K562 (cell line): ENCODE measurements at regions not wholly inside any gene's neighbourhood (a gene's known extent, or its start where the extent isn't known, plus 50 kb on each side); places are given as distances from the start of the nearest gene placed in this dataset.

Source experiments
- ATAC-seq: fragments of 200-7000 bp; cut with Tn5 transposase; 3 replicates; pipeline ENCODE4 v1.9.1; 2020; ENCODE audit warnings: moderate library complexity
- BruUV-seq: library from RNA; stranded (reverse); fragments of 400-500 nt; replicated peaks from 2 replicates; lab custom pipeline; 2021; lab: Mats Ljungman, UMichigan
- CTCF ChIA-PET: fragments of 300-600 bp; formaldehyde crosslinking; extraction: SDS; loops from one replicate; lab custom pipeline; 2021; ENCODE audit warnings: low intra/inter-chr PET ratio; lab: Yijun Ruan, JAX
- POLR2A ChIA-PET: fragments of 300-600, 350-650 bp; sonication (Branson Sonifier 250); formaldehyde crosslinking; extraction: SDS; loops from one replicate; lab custom pipeline; 2021; ENCODE audit warnings: antibody characterized with exemption, inconsistent platforms; lab: Yijun Ruan, JAX
- DNase-seq, 4 experiments: peaks; one replicate each; pipeline versions ENCODE4 v3.0.0 to v3.0.0-alpha.2; 2011 to 2018; ENCODE audit warnings: low spot score in 3 of 4, mixed read lengths in 3 of 4; ENCODE audit errors: extremely low read depth in 1 of 4
- FAIRE-seq: peaks from 2 replicates; lab custom pipeline; 2011; peaks lifted over from hg19 to GRCh38; lab: Jason Lieb, UNC
- H2AFZ ChIP-seq: 2 replicates; pipeline ENCODE4 v1.6.0; 2011; ENCODE audit warnings: low read depth, low read length, control low read depth, inconsistent platforms
- H3K27ac ChIP-seq: fragments of 200-600 bp; 3 replicates; pipeline ENCODE4 v1.8.0; 2011; ENCODE audit warnings: low read depth, mild to moderate bottlenecking, control low read depth, inconsistent platforms, low read length, moderate library complexity, mixed read lengths; ENCODE audit errors: extremely low read depth
- H3K27me3 ChIP-seq, 2 experiments: fragments of 300-600 bp in 1 of 2; 2 replicates in 1 of 2; 3 replicates in 1 of 2; pipeline versions ENCODE4 v1.6.0 to v1.8.0; 2011; ENCODE audit warnings: inconsistent platforms in 2 of 2, low read length in 2 of 2, mild to moderate bottlenecking in 1 of 2, mixed read lengths in 1 of 2, moderate library complexity in 1 of 2; ENCODE audit not compliant: control insufficient read depth in 2 of 2, insufficient read depth in 2 of 2
- H3K36me3 ChIP-seq: fragments of 300-600 bp; 3 replicates; pipeline ENCODE4 v1.8.0; 2011; ENCODE audit warnings: mild to moderate bottlenecking, low read length, inconsistent platforms; ENCODE audit not compliant: control insufficient read depth, insufficient read depth
- H3K4me1 ChIP-seq, 2 experiments: fragments of 200-600 bp in 1 of 2; replicated peaks in 1 of 2; 2 replicates in 1 of 2; 3 replicates in 1 of 2; pipeline versions ENCODE4 v1.5.1 to v1.8.0; 2011; ENCODE audit warnings: inconsistent platforms in 2 of 2, low read length in 2 of 2, mild to moderate bottlenecking in 1 of 2, mixed read lengths in 1 of 2, moderate library complexity in 1 of 2; ENCODE audit not compliant: control insufficient read depth in 2 of 2, insufficient read depth in 2 of 2
- H3K4me2 ChIP-seq: 2 replicates; pipeline ENCODE4 v1.6.1; 2011; ENCODE audit warnings: low read length, control low read depth, inconsistent platforms, mixed read lengths; ENCODE audit not compliant: insufficient read depth
- H3K4me3 ChIP-seq: fragments of 200-600 bp; sonication (generic), shearing (Covaris generic); 2 replicates; pipeline ENCODE4 v1.5.1; 2016; ENCODE audit warnings: control low read depth, inconsistent platforms
- H3K79me2 ChIP-seq: fragments of 200-600 bp; 3 replicates; pipeline ENCODE4 v1.8.0; 2011; ENCODE audit warnings: low read length, inconsistent platforms; ENCODE audit not compliant: control insufficient read depth, insufficient read depth
- H3K9ac ChIP-seq, 2 experiments: 2 replicates each; pipeline versions ENCODE4 v1.6.0 to v1.6.1; 2011; ENCODE audit warnings: low read depth in 2 of 2, low read length in 2 of 2, control low read depth in 1 of 2, inconsistent platforms in 1 of 2, mild to moderate bottlenecking in 1 of 2, mixed read lengths in 1 of 2; ENCODE audit not compliant: insufficient read depth in 1 of 2
- H3K9me1 ChIP-seq: one replicate; pipeline ENCODE4 v1.6.0; 2011; ENCODE audit warnings: inconsistent platforms, mild to moderate bottlenecking, low read length, moderate library complexity; ENCODE audit not compliant: control insufficient read depth, insufficient read depth
- H3K9me3 ChIP-seq: replicated peaks from 2 replicates; pipeline ENCODE4 v1.5.1; 2011; ENCODE audit warnings: low read depth, low read length, inconsistent platforms; ENCODE audit not compliant: control insufficient read depth, insufficient read depth
- H4K20me1 ChIP-seq: replicated peaks from 2 replicates; pipeline ENCODE4 v1.6.1; 2011; ENCODE audit warnings: low read length, inconsistent platforms, mixed read lengths; ENCODE audit not compliant: control insufficient read depth, insufficient read depth
- CBX1 ChIP-seq: sonication (generic); IDR thresholded peaks from 2 replicates; pipeline ENCODE4 v1.6.1; 2016; ENCODE audit warnings: antibody characterized with exemption, low read depth, mild to moderate bottlenecking
- FOXA1 ChIP-seq: fragments of 450-650 bp; IDR thresholded peaks from 2 replicates; pipeline ENCODE4 v1.6.1; 2016; ENCODE audit warnings: mild to moderate bottlenecking, borderline replicate concordance
- HDAC1 ChIP-seq, 2 experiments: fragments of 450-650 bp; IDR thresholded peaks; 2 replicates each; pipeline ENCODE4 v1.6.1; 2016 to 2017; ENCODE audit warnings: inconsistent platforms in 1 of 2, mild to moderate bottlenecking in 1 of 2, moderate library complexity in 1 of 2
- PPARD ChIP-seq: fragments of 250-450 bp; sonication (Bioruptor Pico); IDR thresholded peaks from 2 replicates; pipeline ENCODE4 v1.8.0; 2022; ENCODE audit warnings: inconsistent platforms, mild to moderate bottlenecking, moderate library complexity
- PRPF4 ChIP-seq: fragments of 200-400 bp; formaldehyde crosslinking; IDR thresholded peaks from one replicate; pipeline ENCODE4 v1.6.1; 2017; ENCODE audit warnings: low read length, low read depth, mild to moderate bottlenecking; ENCODE audit not compliant: insufficient read depth, poor library complexity, severe bottlenecking
- TBP ChIP-seq: optimal IDR thresholded peaks from 2 replicates; pipeline ENCODE3; 2011; ENCODE audit warnings: low read depth, low read length, improper control_type of control experiment
- WGBS: fragments of 100-300 bp; shearing (Covaris generic); methylation state at CpG from one replicate; pipeline ENCODE4 v1.1.6; 2016; ENCODE audit warnings: low coverage, mixed read lengths; ENCODE audit not compliant: insufficient coverage; ENCODE audit errors: missing lambda C conversion rate; 5-methylcytosine and 5-hydroxymethylcytosine counted together
- in situ Hi-C: fragments of 300-500 bp; cut with MboI; formaldehyde crosslinking; loops from 4 replicates; pipeline ENCODE4 v1.15.0; 2018; ENCODE audit warnings: inconsistent platforms, mixed read lengths
- intact Hi-C: fragments of 100-400 bp; cut with micrococcal nuclease; formaldehyde crosslinking; loops from 2 replicates; pipeline ENCODE4 v1.14.2; 2022

DNA sequence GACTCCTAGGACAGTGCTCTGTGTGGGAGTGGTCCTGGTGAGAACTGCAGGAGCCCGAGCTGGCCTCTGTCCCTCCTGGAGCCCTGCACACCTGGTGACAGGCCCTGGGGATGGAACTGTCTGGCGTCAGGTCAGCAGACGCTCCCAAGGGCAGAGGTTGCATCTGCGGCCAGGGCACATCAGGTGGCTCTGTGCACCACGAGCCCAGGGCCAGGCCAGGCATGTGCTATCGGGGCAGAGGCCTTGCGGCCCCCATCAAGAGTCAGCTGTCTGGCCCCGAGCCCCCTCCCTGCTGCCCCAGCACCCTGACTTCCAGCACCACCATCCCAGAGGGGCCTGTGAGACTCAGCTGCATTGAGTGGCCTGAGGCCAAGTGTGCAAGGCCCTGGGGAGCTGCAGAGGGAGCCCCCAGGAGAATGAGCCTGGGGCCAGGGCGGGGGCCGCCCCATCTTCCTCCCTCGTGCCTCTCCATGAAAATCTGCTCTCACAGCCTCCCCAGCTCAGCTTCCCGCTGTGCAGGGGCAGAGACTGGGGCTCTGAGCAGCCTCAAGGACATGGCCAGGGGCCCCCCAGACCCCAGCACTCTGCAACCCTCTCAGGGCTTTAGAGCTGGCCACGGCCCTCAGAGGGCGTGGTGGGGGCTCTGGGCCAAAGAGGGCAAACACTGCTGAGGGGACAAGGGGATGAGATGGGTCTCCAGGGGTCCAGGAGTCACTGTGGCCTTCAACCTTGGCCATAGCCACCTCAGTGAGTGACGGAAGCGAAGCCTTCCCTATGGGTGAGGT is 56.4 kb downstream of the RTL6 start:
- Histone ChIP-seq H3K27ac (no peak overlapping the region), H3K4me2 (no peak overlapping the region), H3K9me3 (no peaks in the 10 kb centered on the region), H3K36me3 (no peaks in the 10 kb centered on the region), H3K79me2 (no peaks in the 10 kb centered on the region), H3K9ac (no peak overlapping the region), H3K9me1 (no peaks in the 10 kb centered on the region), H3K27me3 (peaks cover 0 to 63% of the 10 kb centered on the region in 2 experiments; a peak in 2 of 5 replicates), H2AFZ (no peak overlapping the region), H3K4me1 (peaks cover 0 to 3% of the 10 kb centered on the region in 2 experiments; a peak in 1 of 5 replicates), H3K4me3 (no peak overlapping the region), H4K20me1 (no peaks in the 10 kb centered on the region)
- no peak for TF ChIP-seq FOXA1
- TF ChIP-seq PPARD = no peak
- TF ChIP-seq HDAC1 (IDR thresholded peaks at IDR 0.05) = no peak
- no peak for TF ChIP-seq CBX1
- no peak for TF ChIP-seq TBP
- no peak for TF ChIP-seq PRPF4
- BruUV-seq = no TSS peak
- ChIA-PET CTCF (no interaction called here), POLR2A (no interaction called here)
- ATAC-seq = no peak
- 0% methylated on average over 10 of the region's 16 CpGs for WGBS
- intact Hi-C loops (no loop called here), in situ Hi-C loops (no loop called here)
- DNase-seq = no peak
- no peak for FAIRE-seq
